ENCODE measurements at regions not wholly inside any gene's neighbourhood (a gene's known extent, or its start where the extent isn't known, plus 50 kb on each side); places are given as distances from the start of the nearest gene placed in this dataset.
"Not testable (repeated sequence)": the region's sequence is repeated elsewhere in the genome, so short reads cannot be mapped to it uniquely, and the experiment has no call there.

DNA sequence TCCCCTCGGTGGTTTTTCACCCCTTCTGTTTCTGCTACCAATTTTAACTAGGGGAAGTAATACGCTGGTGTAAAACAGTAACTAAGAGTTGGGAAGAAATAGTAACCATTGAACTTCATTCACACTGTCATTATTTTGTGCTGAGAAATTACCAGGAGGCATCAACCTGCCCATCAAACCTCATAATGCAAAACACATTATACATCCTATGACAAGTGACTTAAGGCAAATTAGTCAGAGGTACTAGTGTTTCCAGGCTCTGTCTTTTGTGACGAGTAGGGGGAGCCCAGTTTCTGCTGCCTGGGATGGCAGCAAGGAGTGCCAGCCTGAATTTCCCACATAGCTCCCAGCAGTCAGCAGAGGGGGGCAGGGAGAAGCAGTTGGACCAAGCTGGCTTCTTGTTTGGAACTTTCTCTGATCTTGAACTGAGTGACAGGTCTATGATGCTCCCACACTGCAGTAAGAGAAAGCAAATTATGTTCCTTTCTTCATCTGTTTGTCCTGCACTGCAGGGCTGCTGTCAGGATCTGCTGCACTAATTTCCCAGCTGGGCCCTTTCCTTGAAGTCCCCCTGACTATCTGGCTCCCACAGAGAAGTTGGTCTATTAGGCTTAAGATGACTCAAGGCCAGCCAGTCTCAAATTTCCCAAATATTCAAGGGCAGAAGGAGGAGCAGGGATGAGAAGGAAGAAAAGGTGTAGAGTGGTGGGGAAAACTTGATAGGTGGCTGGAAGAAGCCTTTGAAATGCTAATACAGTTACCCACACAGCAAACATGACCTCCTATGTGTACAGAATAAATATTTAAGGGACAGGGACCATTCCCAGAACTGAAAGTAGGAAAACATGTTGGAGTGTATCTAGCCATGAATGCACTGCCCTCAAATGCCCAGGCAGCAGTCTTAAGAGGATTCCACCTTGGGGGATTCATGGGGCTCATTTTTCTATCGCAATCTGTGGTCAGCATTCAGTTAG, 322.8 kb downstream of the SEC16B start:
- Mint-ChIP-seq H3K9me3 (peaks cover 0 to 4% of the 10 kb centered on the region in 2 donors), H3K36me3 (no peaks in the 10 kb centered on the region), H3K4me3 (no peak overlapping the region), H3K4me1 (no peaks in the 10 kb centered on the region), H3K27ac (no peak overlapping the region), H3K27me3 (no peaks in the 10 kb centered on the region)
- DNase-seq: no peak
- no peak for ATAC-seq (replicated peaks)

DNA sequence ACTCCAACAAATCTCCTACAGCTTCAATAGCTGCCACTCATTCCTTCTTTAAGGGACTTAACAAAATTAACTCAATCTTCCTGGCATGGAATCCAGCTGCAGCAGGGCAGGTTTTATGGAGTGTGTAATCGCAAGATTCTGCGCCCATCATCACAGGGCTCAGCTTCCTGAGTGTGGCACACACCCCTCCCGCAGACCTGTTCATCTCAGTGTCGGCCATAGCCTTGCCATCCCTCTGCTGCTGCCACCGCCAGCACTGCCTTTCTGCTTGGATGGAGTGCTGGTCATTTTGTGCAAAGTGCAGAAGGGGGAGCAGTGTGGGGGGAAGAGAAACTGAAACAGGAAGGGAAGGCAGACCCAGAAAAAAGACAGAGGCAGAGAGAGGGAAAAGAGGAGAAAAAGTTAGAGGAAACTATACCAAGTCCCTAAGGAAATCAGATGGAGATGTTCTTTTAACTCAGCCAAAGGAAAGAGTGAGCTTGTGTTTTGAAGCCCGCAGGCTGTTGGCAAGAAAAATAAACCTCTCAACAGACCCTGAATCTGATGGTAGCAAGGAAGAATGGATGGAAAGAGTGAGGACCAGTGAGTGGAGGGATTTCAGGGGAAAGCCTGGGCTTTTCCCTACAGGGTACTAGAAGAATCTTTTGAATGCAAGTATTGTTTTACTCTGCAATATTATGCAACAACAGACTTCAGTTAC, 324.2 kb downstream of the SEC16B start:
- no peaks in the 10 kb centered on the region for H3K27me3 Mint-ChIP-seq
- DNase-seq (no peak), ATAC-seq (replicated peaks) (no peak)
- no peaks in the 10 kb centered on the region for H3K4me1 Mint-ChIP-seq
- H3K9me3 Mint-ChIP-seq: peaks cover 0 to 4% of the 10 kb centered on the region in 2 donors
- H3K27ac Mint-ChIP-seq: no peak overlapping the region
- H3K4me3 Mint-ChIP-seq: no peak overlapping the region
- no peaks in the 10 kb centered on the region for H3K36me3 Mint-ChIP-seq

DNA sequence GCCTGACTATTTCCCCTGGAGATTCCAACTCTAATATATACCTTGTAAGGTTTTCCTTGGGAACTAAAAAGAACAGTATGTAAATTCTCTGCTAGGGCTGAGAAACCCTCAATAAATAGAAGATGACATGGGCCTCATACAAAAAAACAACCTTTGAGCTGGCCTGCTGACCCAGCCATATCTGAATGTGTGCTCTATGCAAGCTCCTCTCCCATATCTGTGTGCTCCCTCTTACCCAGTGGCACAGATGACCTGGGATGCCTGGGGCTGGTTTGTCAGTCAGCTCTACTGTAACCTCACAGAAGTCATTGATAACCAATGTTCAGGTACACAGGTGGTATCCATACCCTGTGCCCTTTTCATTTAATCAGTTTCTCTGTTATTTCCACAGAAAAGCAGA, 329.2 kb downstream of the SEC16B start:
- Mint-ChIP-seq H3K4me3 (no peak overlapping the region), H3K9me3 (no peaks in the 10 kb centered on the region), H3K4me1 (no peaks in the 10 kb centered on the region), H3K27me3 (no peaks in the 10 kb centered on the region), H3K27ac (no peak overlapping the region), H3K36me3 (no peaks in the 10 kb centered on the region)
- no peak for DNase-seq
- ATAC-seq (replicated peaks): no peak

- not testable (repeated sequence) for DNase-seq; H3K4me3 Mint-ChIP-seq; H3K9me3 Mint-ChIP-seq; H3K27me3 Mint-ChIP-seq; H3K27ac Mint-ChIP-seq; H3K36me3 Mint-ChIP-seq; ATAC-seq (replicated peaks); H3K4me1 Mint-ChIP-seq
These were observed 335.7 kb downstream of the SEC16B start for GRCh38 chr1:177634151-177634550.

DNA sequence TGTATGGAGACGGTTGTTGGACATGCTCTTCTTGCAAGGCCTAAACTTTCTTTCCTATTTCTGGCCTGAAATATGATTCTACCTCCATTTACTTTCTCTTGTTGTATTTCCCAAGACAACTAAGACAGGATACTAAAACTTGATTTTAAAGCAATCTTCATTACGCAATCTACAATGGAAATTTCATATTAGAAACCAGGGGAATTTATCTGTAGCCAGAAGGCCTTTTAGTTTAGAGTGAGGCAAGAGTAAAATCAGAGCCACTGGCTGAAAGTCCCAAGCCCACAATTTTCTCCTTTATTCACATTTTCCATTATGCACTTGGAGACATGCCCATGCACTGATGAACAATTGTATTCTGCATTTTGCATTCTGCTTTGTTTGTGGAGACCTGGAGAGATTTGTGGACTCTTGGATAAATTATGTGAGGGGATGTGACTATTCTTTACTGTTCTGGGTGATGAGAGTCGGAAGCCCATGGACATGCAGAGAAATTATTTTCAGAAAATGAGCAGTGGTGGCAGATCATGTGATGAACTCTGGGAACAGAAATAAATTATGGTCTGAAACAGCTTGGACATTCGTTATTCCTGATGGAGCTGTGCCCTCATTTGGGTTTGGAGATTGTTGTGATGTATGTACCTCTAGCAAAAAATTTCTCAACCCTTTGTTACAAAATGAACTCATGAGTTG, 336.8 kb downstream of the SEC16B start:
- Mint-ChIP-seq H3K4me3 (no peak overlapping the region), H3K4me1 (no peaks in the 10 kb centered on the region), H3K27me3 (no peaks in the 10 kb centered on the region), H3K9me3 (no peaks in the 10 kb centered on the region), H3K36me3 (no peaks in the 10 kb centered on the region), H3K27ac (no peak overlapping the region)
- DNase-seq (no peak), ATAC-seq (replicated peaks) (no peak)

DNA sequence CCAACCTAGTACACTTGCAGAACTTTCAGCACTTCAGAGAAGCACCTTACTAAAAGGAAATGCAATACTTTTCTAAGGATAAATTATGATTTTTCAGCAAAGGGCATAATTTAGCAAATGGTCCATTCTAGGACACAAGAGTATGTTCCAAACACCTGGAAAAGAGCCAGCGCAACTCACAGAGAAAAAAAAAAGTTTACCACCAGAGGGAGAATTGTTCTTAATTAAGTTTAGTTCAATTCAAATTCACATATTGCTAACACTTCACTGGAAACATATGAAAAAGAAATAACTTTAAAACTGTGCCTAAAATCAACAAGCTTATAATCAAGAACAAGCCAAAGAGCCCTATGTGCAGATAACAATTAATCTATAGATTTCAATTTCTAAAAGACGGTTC, 338.1 kb downstream of the SEC16B start:
- H3K27me3 Mint-ChIP-seq: no peaks in the 10 kb centered on the region
- DNase-seq: no peak
- no peak overlapping the region for H3K4me3 Mint-ChIP-seq
- no peaks in the 10 kb centered on the region for H3K4me1 Mint-ChIP-seq
- H3K27ac Mint-ChIP-seq: no peak overlapping the region
- no peaks in the 10 kb centered on the region for H3K9me3 Mint-ChIP-seq
- H3K36me3 Mint-ChIP-seq: no peaks in the 10 kb centered on the region
- no peak for ATAC-seq (replicated peaks)

DNA sequence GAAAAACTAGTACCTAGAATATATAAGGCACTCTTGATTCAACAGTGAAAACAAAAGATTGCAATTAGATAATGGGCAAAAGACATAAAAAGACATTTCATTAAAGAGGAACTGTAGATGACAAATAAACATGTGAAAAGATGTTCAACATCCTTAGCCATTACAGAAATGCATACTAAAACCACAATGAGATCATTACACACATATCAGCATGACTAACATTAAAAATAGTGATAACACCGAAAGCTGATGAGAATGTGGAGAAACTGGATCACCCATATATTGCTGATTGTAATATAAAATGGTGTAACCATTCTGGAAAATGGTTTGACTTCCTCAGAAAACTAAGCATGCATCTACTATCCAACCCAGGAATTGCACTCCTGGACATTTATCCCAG, 340.3 kb downstream of the SEC16B start:
- H3K4me3 Mint-ChIP-seq: no peak overlapping the region
- ATAC-seq (replicated peaks) (no peak), DNase-seq (no peak)
- H3K27ac Mint-ChIP-seq: no peak overlapping the region
- peaks cover 2 to 3% of the 10 kb centered on the region in 2 donors for H3K9me3 Mint-ChIP-seq
- H3K4me1 Mint-ChIP-seq: no peaks in the 10 kb centered on the region
- no peaks in the 10 kb centered on the region for H3K36me3 Mint-ChIP-seq
- H3K27me3 Mint-ChIP-seq: no peaks in the 10 kb centered on the region

GRCh38 chr1:177627148-177627910, 342.5 kb downstream of the SEC16B start:
- ATAC-seq (replicated peaks) (no peak), DNase-seq (no peak)
- Mint-ChIP-seq H3K27me3 (no peaks in the 10 kb centered on the region), H3K9me3 (peaks cover 5 to 6% of the 10 kb centered on the region in 2 donors), H3K4me3 (no peak overlapping the region), H3K4me1 (no peaks in the 10 kb centered on the region), H3K36me3 (no peaks in the 10 kb centered on the region), H3K27ac (no peak overlapping the region)

DNA sequence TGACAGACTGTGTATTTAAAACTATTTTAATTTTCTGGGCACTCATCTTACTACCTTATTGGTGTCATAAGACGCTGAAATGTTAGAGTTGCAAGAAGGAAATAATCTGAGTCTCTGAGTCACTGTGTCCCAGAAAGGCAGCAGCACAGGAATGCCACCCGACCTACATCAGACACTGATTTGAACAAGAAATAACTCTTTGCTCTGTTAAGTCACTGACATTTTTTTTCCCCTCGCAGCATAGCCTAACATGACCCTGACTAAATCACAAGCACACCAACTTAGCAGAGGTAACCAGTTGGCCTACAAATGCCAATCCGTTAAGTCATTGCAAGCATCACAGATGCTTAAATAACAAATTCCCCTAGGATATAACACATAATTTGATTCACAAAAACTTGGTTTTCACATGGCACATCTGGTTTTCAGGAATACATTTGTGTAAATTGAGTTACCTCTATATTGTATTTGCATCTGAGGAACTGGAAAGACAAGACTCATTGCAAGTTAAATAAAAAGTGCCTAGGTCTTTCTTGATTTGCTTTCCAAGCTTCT, 349.1 kb downstream of the SEC16B start:
- no peak overlapping the region for H3K27ac Mint-ChIP-seq
- DNase-seq (no peak), ATAC-seq (replicated peaks) (no peak)
- no peaks in the 10 kb centered on the region for H3K4me1 Mint-ChIP-seq
- H3K9me3 Mint-ChIP-seq: peaks cover 5 to 6% of the 10 kb centered on the region in 2 donors
- H3K4me3 Mint-ChIP-seq: no peak overlapping the region
- H3K27me3 Mint-ChIP-seq: no peaks in the 10 kb centered on the region
- H3K36me3 Mint-ChIP-seq: no peaks in the 10 kb centered on the region

DNA sequence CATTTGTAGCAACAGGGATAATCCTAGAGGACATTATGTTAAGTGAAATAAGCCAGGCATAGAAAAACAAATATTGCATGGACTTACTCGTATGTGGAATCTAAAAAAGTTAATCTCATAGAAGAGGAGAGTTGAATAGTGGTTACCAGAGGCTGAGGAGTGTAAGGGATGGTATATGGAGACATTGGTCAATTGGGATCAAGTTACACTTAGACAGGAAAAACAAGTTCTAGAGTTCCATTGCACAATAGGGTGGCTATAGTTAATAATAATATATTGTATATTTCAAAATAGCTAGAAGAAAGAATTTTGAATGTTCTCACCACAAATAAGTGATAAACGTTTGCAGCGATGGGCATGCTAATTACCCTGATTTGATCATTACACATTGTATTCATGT, 354.6 kb downstream of the SEC16B start:
- Mint-ChIP-seq H3K36me3 (no peaks in the 10 kb centered on the region), H3K27ac (no peak overlapping the region), H3K4me3 (no peak overlapping the region), H3K27me3 (no peaks in the 10 kb centered on the region), H3K9me3 (no peaks in the 10 kb centered on the region), H3K4me1 (no peaks in the 10 kb centered on the region)
- no peak for DNase-seq
- no peak for ATAC-seq (replicated peaks)

- H3K4me3 Mint-ChIP-seq: no peak overlapping the region
- H3K9me3 Mint-ChIP-seq: no peaks in the 10 kb centered on the region
- no peaks in the 10 kb centered on the region for H3K36me3 Mint-ChIP-seq
These were observed 358.5 kb downstream of the SEC16B start for GRCh38 chr1:177611402-177611801.

GRCh38 chr1:177609953-177610352, 359.9 kb downstream of the SEC16B start:
- H3K4me3 Mint-ChIP-seq: no peak overlapping the region
- ATAC-seq (replicated peaks) (no peak), DNase-seq (no peak)
- no peaks in the 10 kb centered on the region for H3K36me3 Mint-ChIP-seq
- H3K27ac Mint-ChIP-seq: no peak overlapping the region
- no peaks in the 10 kb centered on the region for H3K4me1 Mint-ChIP-seq
- H3K27me3 Mint-ChIP-seq: no peaks in the 10 kb centered on the region
- peaks cover 2% of the 10 kb centered on the region in 2 donors for H3K9me3 Mint-ChIP-seq

More at GRCh38 chr1:177611402-177611801, 358.5 kb downstream of the SEC16B start:
- Mint-ChIP-seq H3K4me1 (no peaks in the 10 kb centered on the region), H3K27ac (no peak overlapping the region), H3K27me3 (no peaks in the 10 kb centered on the region)
- no peak for ATAC-seq (replicated peaks)
- DNase-seq: no peak

DNA sequence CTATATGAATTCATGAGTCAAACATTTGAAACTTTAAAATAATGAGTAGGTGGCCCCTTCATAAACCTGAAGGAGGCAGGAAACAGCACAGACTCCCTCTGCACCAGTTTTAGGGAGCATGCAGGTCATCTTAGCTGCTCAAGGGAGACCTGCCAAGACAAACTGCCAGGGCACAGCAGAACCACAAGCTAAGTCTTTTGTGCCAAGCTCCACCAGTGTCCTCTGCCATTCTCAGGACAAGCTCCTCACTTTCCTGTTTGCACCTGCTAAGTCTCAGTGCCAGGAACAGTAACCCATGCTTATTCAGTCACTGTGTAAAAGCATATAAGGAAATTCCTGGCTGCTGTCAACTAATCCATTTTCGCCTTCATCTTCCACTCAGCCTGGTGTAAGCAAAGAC, 368.9 kb downstream of the SEC16B start:
- Mint-ChIP-seq H3K27me3 (no peaks in the 10 kb centered on the region), H3K4me3 (no peak overlapping the region), H3K4me1 (no peaks in the 10 kb centered on the region), H3K27ac (no peak overlapping the region), H3K36me3 (no peaks in the 10 kb centered on the region), H3K9me3 (peaks cover 5 to 9% of the 10 kb centered on the region in 2 donors)
- DNase-seq (no peak), ATAC-seq (replicated peaks) (no peak)

DNA sequence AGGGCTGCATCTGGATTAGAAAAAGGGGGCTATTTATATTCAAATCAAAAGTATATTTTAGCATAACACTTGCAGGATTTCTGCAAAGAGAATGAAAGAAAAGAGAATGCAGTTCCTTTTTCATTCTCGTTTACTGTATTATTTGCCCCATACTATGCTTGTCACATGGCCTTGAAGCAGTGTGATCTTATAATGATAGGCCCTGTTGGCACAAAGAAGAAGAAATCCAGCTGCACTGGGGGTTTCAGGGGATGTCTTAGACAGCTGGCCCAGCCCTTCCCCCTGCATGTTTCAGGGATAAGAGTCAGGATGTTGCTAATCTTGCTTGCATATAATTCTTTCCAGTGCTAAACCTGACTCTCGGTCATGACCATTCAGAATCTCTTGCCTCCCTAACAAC, 369.5 kb downstream of the SEC16B start:
- no peak for ATAC-seq (replicated peaks)
- peaks cover 5 to 9% of the 10 kb centered on the region in 2 donors for H3K9me3 Mint-ChIP-seq
- H3K36me3 Mint-ChIP-seq: no peaks in the 10 kb centered on the region
- DNase-seq: no peak
- H3K4me3 Mint-ChIP-seq: no peak overlapping the region
- H3K27ac Mint-ChIP-seq: no peak overlapping the region
- H3K27me3 Mint-ChIP-seq: no peaks in the 10 kb centered on the region
- no peaks in the 10 kb centered on the region for H3K4me1 Mint-ChIP-seq
